Coronary artery (tissue), 2 donors: ENCODE measurements at regions not wholly inside any gene's neighbourhood (a gene's known extent, or its start where the extent isn't known, plus 50 kb on each side); places are given as distances from the start of the nearest gene placed in this dataset.
"Not testable (repeated sequence)": the region's sequence is repeated elsewhere in the genome, so short reads cannot be mapped to it uniquely, and the experiment has no call there.

Experiments
- DNase-seq: peaks from one replicate; pipeline ENCODE4 v3.0.0-alpha.2; 2017; ENCODE audit warnings: low spot score
- H3K27ac ChIP-seq, 2 donors: fragments of 200-600 bp; sonication (generic); one replicate each; pipeline ENCODE4 v1.5.1; 2016 to 2019
- H3K4me3 ChIP-seq: fragments of 200-600 bp; sonication (generic); 2 replicates; pipeline ENCODE4 v1.5.1; 2016; ENCODE audit warnings: mild to moderate bottlenecking, moderate library complexity
- CTCF ChIP-seq: fragments of 200-600 bp; sonication (generic); IDR thresholded peaks from one replicate; pipeline ENCODE4 v1.5.1; 2019; ENCODE audit warnings: antibody characterized with exemption

- no peak overlapping the region for H3K27ac ChIP-seq
- no peak for DNase-seq
- no peak for TF ChIP-seq CTCF
- H3K4me3 ChIP-seq: no peak overlapping the region
Observed at GRCh38 chr14:58915646-58916045, 272.8 kb upstream of the DAAM1 start.

- Histone ChIP-seq H3K4me3 (no peak overlapping the region), H3K27ac (no peak overlapping the region)
- DNase-seq: no peak
- TF ChIP-seq CTCF: no peak
Observed at GRCh38 chr14:58918066-58918738, 270.3 kb upstream of the DAAM1 start.

GRCh38 chr14:58919217-58919616 is 269.2 kb upstream of the DAAM1 start:
- no peak for TF ChIP-seq CTCF
- Histone ChIP-seq H3K4me3 (no peak overlapping the region), H3K27ac (no peak overlapping the region)
- no peak for DNase-seq

GRCh38 chr14:58920230-58920629 is 268.2 kb upstream of the DAAM1 start:
- no peak for DNase-seq
- TF ChIP-seq CTCF: no peak
- no peak overlapping the region for H3K4me3 ChIP-seq
- H3K27ac ChIP-seq: no peak overlapping the region

- H3K27ac ChIP-seq, DNase-seq, H3K4me3 ChIP-seq: not testable (repeated sequence)
Observed at GRCh38 chr14:58922201-58922940, 266.1 kb upstream of the DAAM1 start.

GRCh38 chr14:58923751-58924405 is 264.6 kb upstream of the DAAM1 start:
- DNase-seq: no peak

More at GRCh38 chr14:58923751-58924405, 264.6 kb upstream of the DAAM1 start:
- TF ChIP-seq CTCF: no peak
- H3K4me3 ChIP-seq: no peak overlapping the region
- H3K27ac ChIP-seq: no peak overlapping the region
